Dendritic cell treated with granulocyte-macrophage colony-stimulating factor and Interleukin-4, amounts not matched to agents 40 ng/mL and 50 ng/mL, for 4 days (primary cell): ENCODE measurements at regions not wholly inside any gene's neighbourhood (a gene's known extent, or its start where the extent isn't known, plus 50 kb on each side); places are given as distances from the start of the nearest gene placed in this dataset.
"Not testable (repeated sequence)": the region's sequence is repeated elsewhere in the genome, so short reads cannot be mapped to it uniquely, and the experiment has no call there.

ENCODE experiments used
- H3K27ac Mint-ChIP-seq: one replicate; pipeline ENCODE4 v1.8.0; 2022; ENCODE audit warnings: mild to moderate bottlenecking, mixed read lengths
- H3K27me3 Mint-ChIP-seq: one replicate; pipeline ENCODE4 v1.8.0; 2022; ENCODE audit warnings: mild to moderate bottlenecking, mixed read lengths
- H3K36me3 Mint-ChIP-seq: one replicate; pipeline ENCODE4 v1.8.0; 2022; ENCODE audit warnings: low read depth, mixed read lengths
- H3K4me1 Mint-ChIP-seq: one replicate; pipeline ENCODE4 v1.8.0; 2022; ENCODE audit warnings: low read depth, mixed read lengths
- H3K4me3 Mint-ChIP-seq: one replicate; pipeline ENCODE4 v1.8.0; 2022; ENCODE audit warnings: mild to moderate bottlenecking, moderate library complexity, mixed read lengths
- H3K9me3 Mint-ChIP-seq: one replicate; pipeline ENCODE4 v1.8.0; 2022; ENCODE audit warnings: mixed read lengths
- intact Hi-C: fragments of 100-400 bp; cut with micrococcal nuclease; formaldehyde crosslinking; loops from one replicate; pipeline ENCODE4 v1.15.0; 2022

- no peak overlapping the region for H3K4me3 Mint-ChIP-seq
- intact Hi-C loops: no loop called here
- H3K36me3 Mint-ChIP-seq: no peaks in the 10 kb centered on the region
- no peak overlapping the region for H3K27ac Mint-ChIP-seq
- peaks cover 5% of the 10 kb centered on the region for H3K27me3 Mint-ChIP-seq
- H3K4me1 Mint-ChIP-seq: no peaks in the 10 kb centered on the region
- H3K9me3 Mint-ChIP-seq: no peaks in the 10 kb centered on the region
Observed at GRCh38 chr16:47886139-47886538, 269.7 kb downstream of the ABCC12 start.

DNA sequence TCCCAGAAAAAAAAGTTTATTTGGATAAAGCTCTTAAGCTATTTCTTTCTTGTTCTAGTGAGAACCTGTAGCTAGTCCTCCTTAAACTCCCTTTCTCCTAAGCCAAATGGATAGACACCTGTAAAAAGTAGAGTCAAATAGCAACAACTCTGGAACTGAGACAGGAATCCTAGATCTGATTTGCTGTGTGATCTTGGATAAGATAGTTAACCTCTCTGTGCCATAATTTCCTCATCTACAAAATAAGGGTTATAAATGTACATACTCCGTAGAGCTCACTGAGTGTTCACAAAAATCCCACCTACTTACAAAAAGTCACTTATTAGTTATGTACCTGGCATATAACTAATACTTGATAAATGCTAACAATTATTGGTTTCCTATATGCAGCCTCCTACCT lies 270.3 kb downstream of the ABCC12 start:
- no peaks in the 10 kb centered on the region for H3K36me3 Mint-ChIP-seq
- H3K9me3 Mint-ChIP-seq: no peaks in the 10 kb centered on the region
- intact Hi-C loops: no loop called here
- no peak overlapping the region for H3K27ac Mint-ChIP-seq
- no peak overlapping the region for H3K4me3 Mint-ChIP-seq
- peaks cover 5% of the 10 kb centered on the region for H3K27me3 Mint-ChIP-seq
- no peaks in the 10 kb centered on the region for H3K4me1 Mint-ChIP-seq

GRCh38 chr16:47884116-47884725 lies 271.6 kb downstream of the ABCC12 start:
- Mint-ChIP-seq H3K36me3 (no peaks in the 10 kb centered on the region), H3K27me3 (peaks cover 5% of the 10 kb centered on the region), H3K4me3 (no peak overlapping the region), H3K27ac (no peak overlapping the region), H3K4me1 (no peaks in the 10 kb centered on the region), H3K9me3 (no peaks in the 10 kb centered on the region)
- intact Hi-C loops: no loop called here

DNA sequence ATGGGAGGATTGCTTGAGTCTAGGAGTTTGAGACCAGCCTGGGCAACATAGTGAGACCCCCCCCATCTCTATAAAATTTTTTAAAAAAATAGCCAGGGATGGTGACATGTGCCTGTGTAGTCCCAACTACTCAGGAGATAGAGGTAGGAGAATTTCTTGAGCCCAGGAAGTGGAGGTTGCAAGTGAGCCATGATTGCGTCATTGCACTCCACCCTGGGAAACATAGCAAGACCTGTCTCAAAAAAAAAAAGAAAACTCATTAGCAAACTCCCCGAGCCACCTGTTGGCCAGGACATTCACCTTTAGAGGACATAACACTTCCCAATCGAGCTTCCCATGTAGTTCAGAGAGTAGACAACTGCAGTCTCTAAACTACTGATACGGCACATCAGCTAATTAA lies 274.2 kb downstream of the ABCC12 start:
- intact Hi-C loops: no loop called here

DNA sequence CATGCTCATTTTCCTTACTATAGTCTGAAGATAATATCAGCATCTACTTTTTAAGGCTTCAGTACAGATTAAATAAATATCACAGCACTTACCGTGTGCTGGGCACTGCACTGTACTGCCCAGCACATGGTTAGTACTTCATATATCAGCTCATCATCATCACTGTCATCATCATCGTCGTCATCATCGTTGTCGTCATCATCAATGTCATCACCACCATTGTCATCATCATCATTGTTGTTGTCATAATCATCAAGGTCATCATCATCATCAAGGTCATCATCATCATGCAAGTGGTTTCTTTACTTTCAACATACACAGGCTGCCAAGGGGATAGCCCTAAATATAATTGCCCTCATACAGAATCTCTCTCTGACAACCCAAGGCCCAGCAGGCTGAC lies 275.1 kb downstream of the ABCC12 start:
- Mint-ChIP-seq H3K27ac (no peak overlapping the region), H3K9me3 (no peaks in the 10 kb centered on the region), H3K36me3 (no peaks in the 10 kb centered on the region), H3K4me1 (no peaks in the 10 kb centered on the region), H3K4me3 (no peak overlapping the region), H3K27me3 (no peaks in the 10 kb centered on the region)
- intact Hi-C loops: no loop called here

More for the DNA sequence above, 274.2 kb downstream of the ABCC12 start:
- Mint-ChIP-seq H3K27me3 (no peaks in the 10 kb centered on the region), H3K4me1 (no peaks in the 10 kb centered on the region), H3K4me3 (no peak overlapping the region), H3K36me3 (no peaks in the 10 kb centered on the region), H3K9me3 (no peaks in the 10 kb centered on the region), H3K27ac (no peak overlapping the region)

- H3K36me3 Mint-ChIP-seq: no peaks in the 10 kb centered on the region
- H3K27ac Mint-ChIP-seq: no peak overlapping the region
- no peak overlapping the region for H3K4me3 Mint-ChIP-seq
- H3K4me1 Mint-ChIP-seq: no peaks in the 10 kb centered on the region
- intact Hi-C loops: no loop called here
- no peaks in the 10 kb centered on the region for H3K27me3 Mint-ChIP-seq
- H3K9me3 Mint-ChIP-seq: no peaks in the 10 kb centered on the region
Observed at GRCh38 chr16:47877166-47877565, 278.6 kb downstream of the ABCC12 start.

DNA sequence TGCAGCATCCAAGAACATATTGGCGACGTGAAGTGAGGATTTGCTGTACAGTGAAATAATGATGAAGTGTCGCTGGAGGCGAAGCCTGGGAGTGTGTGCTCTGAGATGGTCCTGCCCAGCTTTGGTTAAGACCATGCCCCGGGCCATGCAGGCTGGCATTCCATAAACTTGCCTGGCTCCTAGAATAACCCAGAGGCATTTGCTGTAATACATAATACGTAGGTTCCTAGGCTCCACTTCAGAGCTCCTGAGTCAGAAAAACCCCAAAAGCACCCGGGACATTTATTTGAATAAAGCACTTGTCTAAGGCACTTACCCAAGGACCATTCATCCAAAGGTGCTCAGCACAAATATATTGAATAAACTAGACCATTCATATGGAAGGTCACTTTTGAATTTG lies 279.3 kb downstream of the ABCC12 start:
- Mint-ChIP-seq H3K27me3 (no peaks in the 10 kb centered on the region), H3K36me3 (no peaks in the 10 kb centered on the region), H3K4me1 (no peaks in the 10 kb centered on the region), H3K4me3 (no peak overlapping the region), H3K27ac (no peak overlapping the region), H3K9me3 (no peaks in the 10 kb centered on the region)
- intact Hi-C loops: no loop called here

- Mint-ChIP-seq H3K4me3 (no peak overlapping the region), H3K27ac (no peak overlapping the region), H3K4me1 (no peaks in the 10 kb centered on the region), H3K27me3 (no peaks in the 10 kb centered on the region), H3K36me3 (no peaks in the 10 kb centered on the region), H3K9me3 (peaks cover 7% of the 10 kb centered on the region)
- intact Hi-C loops: no loop called here
Observed at GRCh38 chr16:47873434-47873833, 282.4 kb downstream of the ABCC12 start.

DNA sequence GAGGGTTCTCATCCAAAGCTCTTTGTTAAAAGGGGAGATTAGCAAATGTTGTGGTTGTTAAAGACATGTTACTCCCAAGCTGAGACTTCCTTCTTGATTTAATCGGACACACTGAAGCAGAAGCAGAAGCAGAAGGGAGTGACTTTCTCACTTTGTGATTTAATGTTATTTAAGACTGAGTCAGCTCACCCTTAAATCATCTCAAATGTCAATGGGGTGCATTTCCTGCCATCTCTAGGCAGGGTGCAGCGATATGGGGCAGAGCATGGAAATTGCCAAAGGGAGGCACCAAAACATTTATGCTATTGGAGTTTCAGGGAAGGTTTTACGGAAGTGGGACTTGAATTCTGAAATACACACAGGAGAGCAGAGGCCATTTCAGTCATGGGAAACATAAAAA lies 283.6 kb downstream of the ABCC12 start:
- Mint-ChIP-seq H3K9me3 (peaks cover 7% of the 10 kb centered on the region), H3K36me3 (no peaks in the 10 kb centered on the region), H3K4me1 (no peaks in the 10 kb centered on the region), H3K27me3 (no peaks in the 10 kb centered on the region), H3K4me3 (no peak overlapping the region), H3K27ac (no peak overlapping the region)
- intact Hi-C loops: no loop called here

DNA sequence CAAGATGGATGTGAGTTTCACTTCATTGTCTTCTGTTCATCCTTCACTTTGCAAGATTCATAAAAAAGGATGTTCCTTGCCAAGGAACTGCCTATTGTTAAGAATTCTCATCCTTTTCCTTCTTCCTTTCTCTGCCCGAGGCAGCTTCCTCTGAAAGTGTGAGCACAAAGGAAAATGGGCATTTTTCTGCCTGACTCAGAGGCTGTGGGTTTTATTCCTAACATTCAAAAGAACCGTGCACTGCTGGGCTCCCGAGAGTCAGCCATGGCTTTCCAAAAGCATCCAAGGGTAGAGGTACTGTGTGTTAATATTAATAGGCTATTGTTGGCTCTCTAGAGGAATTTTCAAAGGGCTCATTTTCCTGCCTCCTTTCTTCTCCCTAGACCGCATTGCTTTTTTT lies 289.4 kb downstream of the ABCC12 start:
- no peak overlapping the region for H3K4me3 Mint-ChIP-seq
- intact Hi-C loops: no loop called here
- H3K9me3 Mint-ChIP-seq: peaks cover 7% of the 10 kb centered on the region
- no peak overlapping the region for H3K27ac Mint-ChIP-seq
- H3K27me3 Mint-ChIP-seq: no peaks in the 10 kb centered on the region
- H3K4me1 Mint-ChIP-seq: no peaks in the 10 kb centered on the region
- H3K36me3 Mint-ChIP-seq: no peaks in the 10 kb centered on the region

DNA sequence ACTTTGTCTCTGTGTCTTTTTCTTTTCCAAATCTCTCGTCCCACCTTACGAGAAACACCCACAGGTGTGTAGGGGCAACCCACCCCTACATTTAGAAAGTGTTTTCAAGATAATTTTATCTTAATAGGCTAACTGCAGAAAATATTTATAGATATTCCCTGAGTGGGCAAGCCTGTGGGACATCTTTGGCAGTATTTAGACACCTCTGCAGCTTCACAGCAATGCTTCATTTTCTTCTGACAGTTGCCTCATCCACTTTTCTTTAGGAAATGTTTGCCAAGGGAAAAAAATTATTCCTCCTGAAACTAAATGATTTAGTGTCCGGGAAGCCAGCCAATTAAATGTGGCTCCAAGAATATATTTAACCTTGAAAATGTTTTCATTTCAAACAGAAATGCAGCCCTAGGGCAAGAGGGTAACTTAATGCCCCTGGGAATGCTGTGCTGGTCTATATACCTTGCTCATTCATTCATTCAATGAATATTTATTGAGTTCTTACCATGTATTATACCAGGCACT lies 290.4 kb downstream of the ABCC12 start:
- H3K9me3 Mint-ChIP-seq: peaks cover 7% of the 10 kb centered on the region
- H3K27me3 Mint-ChIP-seq: no peaks in the 10 kb centered on the region
- no peak overlapping the region for H3K27ac Mint-ChIP-seq
- no peaks in the 10 kb centered on the region for H3K4me1 Mint-ChIP-seq
- no peaks in the 10 kb centered on the region for H3K36me3 Mint-ChIP-seq
- intact Hi-C loops: no loop called here
- H3K4me3 Mint-ChIP-seq: no peak overlapping the region

GRCh38 chr16:47864262-47864661 lies 291.5 kb downstream of the ABCC12 start:
- not testable (repeated sequence) for H3K27me3 Mint-ChIP-seq, H3K4me1 Mint-ChIP-seq

GRCh38 chr16:47861999-47862398 lies 293.8 kb downstream of the ABCC12 start:
- Mint-ChIP-seq H3K9me3 (no peaks in the 10 kb centered on the region), H3K4me3 (no peak overlapping the region), H3K36me3 (no peaks in the 10 kb centered on the region), H3K27ac (no peak overlapping the region), H3K4me1 (no peaks in the 10 kb centered on the region), H3K27me3 (no peaks in the 10 kb centered on the region)
- intact Hi-C loops: no loop called here

More at GRCh38 chr16:47864262-47864661, 291.5 kb downstream of the ABCC12 start:
- H3K4me3 Mint-ChIP-seq, H3K27ac Mint-ChIP-seq, intact Hi-C loops, H3K9me3 Mint-ChIP-seq, H3K36me3 Mint-ChIP-seq: not testable (repeated sequence)

GRCh38 chr16:47858333-47858982 lies 297.3 kb downstream of the ABCC12 start:
- Mint-ChIP-seq H3K4me3 (no peak overlapping the region), H3K36me3 (no peaks in the 10 kb centered on the region), H3K4me1 (no peaks in the 10 kb centered on the region), H3K27me3 (no peaks in the 10 kb centered on the region), H3K27ac (no peak overlapping the region), H3K9me3 (peaks cover 16% of the 10 kb centered on the region)
- intact Hi-C loops: no loop called here

GRCh38 chr16:47855431-47855830 lies 300.4 kb downstream of the ABCC12 start:
- Mint-ChIP-seq H3K27ac (no peak overlapping the region), H3K9me3 (peaks cover 16% of the 10 kb centered on the region), H3K4me1 (no peaks in the 10 kb centered on the region), H3K36me3 (no peaks in the 10 kb centered on the region), H3K27me3 (no peaks in the 10 kb centered on the region), H3K4me3 (no peak overlapping the region)
- intact Hi-C loops: no loop called here
